ENCODE measurements at regions not wholly inside any gene's neighbourhood (a gene's known extent, or its start where the extent isn't known, plus 50 kb on each side); places are given as distances from the start of the nearest gene placed in this dataset.

DNA sequence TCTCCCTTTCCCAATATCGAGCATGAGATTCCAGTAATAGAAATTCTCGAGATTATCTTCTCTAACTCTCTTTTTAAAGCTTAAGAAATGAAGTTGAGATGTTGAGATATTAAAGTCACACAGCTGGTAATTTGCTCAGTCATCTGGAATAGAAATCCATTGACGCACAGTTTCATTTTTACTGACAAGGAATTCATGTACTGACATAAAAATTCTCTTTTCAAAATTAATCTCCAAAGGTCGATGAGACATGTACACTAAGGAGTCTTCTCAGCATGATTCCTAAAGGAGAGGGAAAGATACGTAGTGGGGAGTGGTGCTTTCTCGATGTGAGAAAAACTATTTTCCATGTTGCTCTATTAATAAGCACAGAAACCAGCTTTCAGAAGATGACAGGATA lies 1639.5 kb upstream of the MIR17HG start:
- H3K27me3 ChIP-seq (ENCODE audit: low read length) = no peaks in the 10 kb centered on the region
- no peak overlapping the region for H3K4me2 ChIP-seq (ENCODE audit: low read depth, low read length, poor library complexity, severe bottlenecking)
- no peak overlapping the region for H3K27ac ChIP-seq (ENCODE audit: low read depth, low read length)
- no peaks in the 10 kb centered on the region for H3F3A ChIP-seq (ENCODE audit: insufficient read depth)
- H3K9me3 ChIP-seq (ENCODE audit: insufficient read depth, low read length) = no peaks in the 10 kb centered on the region
- no peak overlapping the region for H2AFZ ChIP-seq (ENCODE audit: low read depth, low read length, severe bottlenecking)
- no peaks in the 10 kb centered on the region for H3K36me3 ChIP-seq (ENCODE audit: low read length)
- H3K9me2 ChIP-seq (replicated peaks; ENCODE audit: insufficient read depth, low read length) = no peaks in the 10 kb centered on the region
- H3K4me3 ChIP-seq (ENCODE audit: insufficient read depth, low read length, poor library complexity, severe bottlenecking) = no peak overlapping the region
- no peaks in the 10 kb centered on the region for H3K79me2 ChIP-seq (ENCODE audit: insufficient read depth, low read length)
- no peaks in the 10 kb centered on the region for H4K20me1 ChIP-seq (ENCODE audit: low read depth, low read length)
- no peak for TF ChIP-seq EZH2phosphoT487 (conservative IDR thresholded peaks at IDR 0.05; ENCODE audit: low read length)
- TF ChIP-seq, protein P1, sequence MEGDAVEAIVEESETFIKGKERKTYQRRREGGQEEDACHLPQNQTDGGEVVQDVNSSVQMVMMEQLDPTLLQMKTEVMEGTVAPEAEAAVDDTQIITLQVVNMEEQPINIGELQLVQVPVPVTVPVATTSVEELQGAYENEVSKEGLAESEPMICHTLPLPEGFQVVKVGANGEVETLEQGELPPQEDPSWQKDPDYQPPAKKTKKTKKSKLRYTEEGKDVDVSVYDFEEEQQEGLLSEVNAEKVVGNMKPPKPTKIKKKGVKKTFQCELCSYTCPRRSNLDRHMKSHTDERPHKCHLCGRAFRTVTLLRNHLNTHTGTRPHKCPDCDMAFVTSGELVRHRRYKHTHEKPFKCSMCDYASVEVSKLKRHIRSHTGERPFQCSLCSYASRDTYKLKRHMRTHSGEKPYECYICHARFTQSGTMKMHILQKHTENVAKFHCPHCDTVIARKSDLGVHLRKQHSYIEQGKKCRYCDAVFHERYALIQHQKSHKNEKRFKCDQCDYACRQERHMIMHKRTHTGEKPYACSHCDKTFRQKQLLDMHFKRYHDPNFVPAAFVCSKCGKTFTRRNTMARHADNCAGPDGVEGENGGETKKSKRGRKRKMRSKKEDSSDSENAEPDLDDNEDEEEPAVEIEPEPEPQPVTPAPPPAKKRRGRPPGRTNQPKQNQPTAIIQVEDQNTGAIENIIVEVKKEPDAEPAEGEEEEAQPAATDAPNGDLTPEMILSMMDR (IDR thresholded peaks at IDR 0.05; ENCODE audit: insufficient read depth, low read length, poor library complexity, severe bottlenecking) = no peak
- no peak overlapping the region for H3K9ac ChIP-seq (ENCODE audit: low read length)

DNA sequence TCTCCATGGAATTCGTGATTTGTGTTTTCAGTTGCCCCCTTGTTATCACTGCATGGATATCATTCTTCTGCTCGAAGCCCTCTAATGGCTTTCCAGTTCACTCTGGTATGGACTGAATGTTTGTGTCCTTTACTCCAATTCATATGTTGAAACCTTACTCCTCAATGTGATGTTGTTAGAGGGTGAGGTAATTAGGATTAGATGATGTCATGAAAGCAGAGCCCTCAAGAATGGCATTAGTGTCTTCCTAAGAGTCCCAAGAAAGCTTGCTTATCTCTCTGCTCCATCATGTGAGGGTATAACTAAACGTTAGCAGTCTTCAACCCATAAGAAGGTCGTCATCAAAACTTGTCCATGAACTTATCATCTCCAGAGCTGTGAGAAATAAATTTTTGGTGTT lies 1626.3 kb upstream of the MIR17HG start:
- Histone ChIP-seq H2AFZ (ENCODE audit: low read depth, low read length, severe bottlenecking) (no peak overlapping the region), H3K36me3 (ENCODE audit: low read length) (no peaks in the 10 kb centered on the region), H3K4me3 (ENCODE audit: insufficient read depth, low read length, poor library complexity, severe bottlenecking) (no peak overlapping the region), H3K4me2 (ENCODE audit: low read depth, low read length, poor library complexity, severe bottlenecking) (no peak overlapping the region), H3K9me2 (replicated peaks; ENCODE audit: insufficient read depth, low read length) (no peaks in the 10 kb centered on the region), H3K79me2 (ENCODE audit: insufficient read depth, low read length) (no peaks in the 10 kb centered on the region), H3K9me3 (ENCODE audit: insufficient read depth, low read length) (no peaks in the 10 kb centered on the region), H4K20me1 (ENCODE audit: low read depth, low read length) (no peaks in the 10 kb centered on the region), H3F3A (ENCODE audit: insufficient read depth) (no peaks in the 10 kb centered on the region), H3K27me3 (ENCODE audit: low read length) (no peaks in the 10 kb centered on the region), H3K27ac (ENCODE audit: low read depth, low read length) (no peak overlapping the region), H3K9ac (ENCODE audit: low read length) (no peak overlapping the region)
- no peak for TF ChIP-seq EZH2phosphoT487 (conservative IDR thresholded peaks at IDR 0.05; ENCODE audit: low read length)
- TF ChIP-seq, protein P1 (IDR thresholded peaks at IDR 0.05; ENCODE audit: insufficient read depth, low read length, poor library complexity, severe bottlenecking) = no peak

DNA sequence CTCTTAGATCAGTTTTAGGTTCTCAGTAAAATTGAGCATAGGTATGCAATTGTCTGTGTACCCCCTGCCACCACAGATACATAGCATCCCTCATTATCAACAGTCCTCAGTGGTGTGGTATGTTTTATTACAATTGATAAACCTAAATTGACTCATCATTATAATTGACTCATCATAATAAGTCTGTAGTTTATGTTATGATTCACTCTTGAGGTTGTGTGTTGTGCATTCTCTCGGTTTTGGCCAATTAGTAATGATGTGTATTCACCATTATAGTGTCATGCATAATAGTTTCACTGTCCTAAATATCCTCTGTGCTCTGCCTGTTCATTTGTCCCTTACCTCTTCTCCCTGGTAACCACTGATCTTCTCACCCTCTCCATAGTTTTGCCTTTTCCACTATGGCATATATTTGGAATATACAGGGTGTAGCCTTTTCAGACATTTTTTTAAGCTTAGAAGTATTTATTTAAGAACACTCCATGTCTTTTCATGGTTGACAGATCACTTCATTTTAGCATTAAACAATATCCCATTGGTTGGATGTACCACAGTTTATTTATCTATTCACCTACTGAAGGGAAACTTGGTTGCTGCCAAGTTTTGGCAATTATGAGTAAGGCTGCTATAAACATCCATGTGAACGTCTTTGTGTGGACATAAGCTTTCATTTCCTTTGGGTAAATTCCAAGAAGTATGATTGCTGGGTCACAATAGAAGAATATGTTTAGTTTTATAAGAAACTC lies 1620.6 kb upstream of the MIR17HG start:
- Histone ChIP-seq H3F3A (ENCODE audit: insufficient read depth) (no peaks in the 10 kb centered on the region), H2AFZ (ENCODE audit: low read depth, low read length, severe bottlenecking) (no peak overlapping the region), H4K20me1 (ENCODE audit: low read depth, low read length) (no peaks in the 10 kb centered on the region), H3K4me2 (ENCODE audit: low read depth, low read length, poor library complexity, severe bottlenecking) (no peak overlapping the region), H3K36me3 (ENCODE audit: low read length) (no peaks in the 10 kb centered on the region), H3K79me2 (ENCODE audit: insufficient read depth, low read length) (no peaks in the 10 kb centered on the region), H3K9me2 (replicated peaks; ENCODE audit: insufficient read depth, low read length) (no peaks in the 10 kb centered on the region), H3K27ac (ENCODE audit: low read depth, low read length) (no peak overlapping the region), H3K4me3 (ENCODE audit: insufficient read depth, low read length, poor library complexity, severe bottlenecking) (no peak overlapping the region), H3K9ac (ENCODE audit: low read length) (no peak overlapping the region), H3K27me3 (ENCODE audit: low read length) (no peaks in the 10 kb centered on the region), H3K9me3 (ENCODE audit: insufficient read depth, low read length) (no peaks in the 10 kb centered on the region)
- TF ChIP-seq, protein P1 (IDR thresholded peaks at IDR 0.05; ENCODE audit: insufficient read depth, low read length, poor library complexity, severe bottlenecking) = no peak
- TF ChIP-seq EZH2phosphoT487 (conservative IDR thresholded peaks at IDR 0.05; ENCODE audit: low read length) = no peak
